Stromal cell of bone marrow (primary cell): ENCODE measurements at regions not wholly inside any gene's neighbourhood (a gene's known extent, or its start where the extent isn't known, plus 50 kb on each side); places are given as distances from the start of the nearest gene placed in this dataset.
"Not testable (repeated sequence)": the region's sequence is repeated elsewhere in the genome, so short reads cannot be mapped to it uniquely, and the experiment has no call there.

Experiments
- DNase-seq: peaks from one replicate; pipeline ENCODE4 v3.0.0-alpha.2; 2012; ENCODE audit warnings: low read depth

DNA sequence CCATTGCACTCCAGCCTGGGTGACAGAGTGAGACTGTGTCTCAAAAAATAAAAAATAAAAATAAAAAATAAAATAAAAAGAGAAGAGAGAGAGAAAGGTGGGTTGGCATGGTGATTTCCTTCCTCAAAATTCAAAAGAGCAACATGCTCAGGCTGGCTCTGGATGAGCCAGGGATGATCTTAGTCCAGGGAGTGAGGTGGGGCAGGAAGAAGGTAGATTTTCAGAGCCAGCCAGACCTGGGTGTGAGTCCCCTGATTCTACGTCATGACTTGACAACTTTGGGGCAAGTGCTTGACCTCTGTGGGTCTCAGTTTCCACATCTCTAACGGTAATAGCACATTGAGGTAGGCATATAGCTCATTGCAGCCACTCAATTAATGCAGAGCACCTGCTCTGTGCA lies 109.4 kb upstream of the CTBP2 start:
- DNase-seq: no peak

- DNase-seq: no peak
These were observed 106.6 kb upstream of the CTBP2 start for GRCh38 chr10:125266966-125267365.

- no peak for DNase-seq
These were observed 106.2 kb upstream of the CTBP2 start for GRCh38 chr10:125266541-125266940.

GRCh38 chr10:125265579-125265955 lies 105.2 kb upstream of the CTBP2 start:
- DNase-seq: no peak

GRCh38 chr10:125264757-125265578 lies 104.6 kb upstream of the CTBP2 start:
- DNase-seq: no peak

DNA sequence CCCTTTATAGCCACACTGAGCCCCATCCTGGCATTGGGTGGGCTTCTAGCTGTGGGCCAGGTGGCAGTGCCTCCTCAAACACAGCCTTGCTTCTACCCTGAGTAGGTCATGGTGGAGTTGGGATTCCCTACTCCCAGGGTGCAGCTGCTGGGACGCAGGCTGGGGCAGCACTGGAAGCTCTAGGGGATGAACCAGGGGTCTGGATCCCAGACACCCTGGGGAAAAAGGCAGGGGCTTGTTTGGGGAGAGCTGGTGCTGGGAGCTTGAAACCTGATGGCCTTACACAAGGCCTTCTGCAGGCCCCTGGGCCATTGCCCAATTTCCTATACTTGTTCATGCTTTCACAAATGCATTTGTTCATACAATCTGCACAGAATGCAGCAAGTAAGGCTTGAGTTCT lies 103.7 kb upstream of the CTBP2 start:
- DNase-seq: no peak

DNA sequence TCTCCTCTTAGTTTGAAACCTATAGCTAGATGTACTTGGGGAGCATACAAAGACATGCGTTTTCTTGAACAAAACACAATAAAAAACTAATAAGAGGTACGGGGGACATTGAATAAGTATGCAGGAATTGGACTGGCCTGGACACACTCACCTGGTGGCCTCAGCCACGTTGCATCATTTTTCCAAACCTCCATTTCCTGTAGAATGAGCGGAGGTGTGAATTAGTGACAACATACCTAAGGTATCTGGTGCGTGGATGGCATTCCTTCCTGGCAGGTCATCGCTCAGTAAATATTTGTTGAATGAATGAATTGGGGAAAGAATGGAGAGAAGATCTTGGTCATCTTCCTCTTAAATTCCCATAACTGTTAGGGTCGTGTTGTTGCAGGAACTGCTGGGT lies 103.2 kb upstream of the CTBP2 start:
- DNase-seq: no peak

DNA sequence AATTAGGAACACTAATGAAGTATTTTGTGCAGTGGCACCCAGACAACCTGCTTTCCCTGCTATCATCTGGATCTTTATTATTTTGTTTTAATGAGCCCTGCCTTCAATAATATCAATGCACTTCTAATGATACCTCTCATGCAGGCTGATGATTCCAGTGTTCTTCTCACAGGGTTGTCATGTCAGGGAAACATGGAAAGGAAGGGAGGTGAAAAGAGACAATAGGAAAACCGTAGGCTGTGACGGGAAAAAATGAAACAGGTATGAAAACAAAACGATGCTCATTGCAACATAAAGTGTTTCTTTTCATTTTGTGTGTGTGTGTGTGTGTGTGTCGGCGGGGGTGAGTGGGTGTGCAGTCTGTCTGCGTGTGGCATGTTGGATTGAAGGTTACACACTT lies 102.6 kb upstream of the CTBP2 start:
- DNase-seq: no peak

DNA sequence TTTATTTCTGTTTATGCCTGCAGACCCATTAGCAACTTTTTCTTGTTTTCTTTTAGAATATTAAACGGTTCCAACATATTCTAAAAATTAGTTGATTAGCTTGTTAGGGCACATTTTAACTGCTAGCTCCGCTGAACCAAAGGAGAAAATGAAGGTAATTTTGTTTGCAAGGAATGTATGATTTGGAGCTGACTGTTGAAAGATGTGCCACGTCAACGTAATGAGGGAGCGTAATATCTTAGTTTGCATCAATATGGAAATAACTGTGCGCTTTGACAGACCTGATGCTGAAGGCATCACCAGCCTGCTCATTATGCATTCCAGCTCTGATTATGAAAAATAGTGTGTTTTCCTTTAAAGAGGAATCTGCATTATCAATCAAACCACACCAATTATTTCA lies 102.0 kb upstream of the CTBP2 start:
- no peak for DNase-seq

- DNase-seq: no peak
These were observed 101.3 kb upstream of the CTBP2 start for GRCh38 chr10:125261491-125262186.

DNA sequence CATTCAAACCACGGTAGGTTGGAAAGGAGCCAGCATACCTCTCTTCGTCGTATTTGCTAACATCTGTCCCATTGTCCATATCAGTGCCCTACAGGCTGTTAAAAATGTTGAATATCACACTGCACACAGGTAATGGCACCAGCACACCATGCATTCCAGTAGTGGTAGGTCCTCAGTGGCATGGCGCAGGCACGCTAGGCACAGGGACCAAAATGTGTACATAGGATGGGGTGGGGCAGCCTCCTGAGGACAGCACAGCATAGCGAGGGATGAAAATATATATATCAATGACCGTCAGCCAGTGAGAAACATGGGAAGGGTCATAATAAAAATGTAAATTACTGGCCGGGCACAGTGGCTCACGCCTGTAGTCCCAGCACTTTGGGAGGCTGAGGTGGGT lies 99.9 kb upstream of the CTBP2 start:
- DNase-seq: no peak

GRCh38 chr10:125259651-125260050 lies 99.3 kb upstream of the CTBP2 start:
- DNase-seq: no peak

DNA sequence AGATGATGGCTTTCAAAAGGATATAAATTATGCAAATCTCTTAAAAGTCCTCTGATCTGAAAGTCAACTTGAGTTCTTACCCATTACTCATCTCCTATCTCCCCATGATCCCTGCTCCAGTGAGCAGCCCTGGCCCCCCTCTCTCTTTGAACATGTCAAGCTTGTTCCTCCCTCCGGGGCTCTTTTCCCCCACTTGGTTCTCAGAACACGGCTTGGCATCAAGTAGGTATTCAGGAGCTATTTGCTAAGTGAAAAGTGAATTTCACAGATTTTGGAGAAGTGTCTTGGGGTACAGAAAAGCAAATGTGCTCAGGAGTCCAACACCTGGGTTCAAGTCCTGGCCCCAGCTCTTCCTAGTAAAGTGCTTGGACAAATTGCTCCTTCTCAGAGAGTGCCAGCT lies 98.3 kb upstream of the CTBP2 start:
- no peak for DNase-seq

GRCh38 chr10:125257521-125258108 lies 97.3 kb upstream of the CTBP2 start:
- no peak for DNase-seq

- no peak for DNase-seq
These were observed 95.7 kb upstream of the CTBP2 start for GRCh38 chr10:125256026-125256425.

DNA sequence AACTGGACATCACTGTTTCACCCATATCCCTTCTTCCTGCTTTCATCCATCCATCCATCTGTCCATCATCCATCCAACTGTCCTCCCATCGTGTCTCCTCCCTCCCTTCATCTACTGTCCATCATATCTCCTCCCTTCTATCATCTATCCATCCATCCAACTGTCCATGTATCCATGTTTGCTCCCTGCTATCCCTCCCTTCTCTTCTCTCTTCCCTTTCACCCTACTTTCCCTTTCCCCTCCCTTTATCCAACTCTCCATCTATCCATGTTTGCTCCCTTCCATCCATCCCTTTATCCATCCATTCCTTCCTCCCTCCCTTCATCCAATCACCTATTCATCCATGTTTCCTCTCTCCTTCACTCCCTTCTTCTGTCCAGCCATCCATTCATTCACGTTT lies 92.6 kb upstream of the CTBP2 start:
- no peak for DNase-seq

DNA sequence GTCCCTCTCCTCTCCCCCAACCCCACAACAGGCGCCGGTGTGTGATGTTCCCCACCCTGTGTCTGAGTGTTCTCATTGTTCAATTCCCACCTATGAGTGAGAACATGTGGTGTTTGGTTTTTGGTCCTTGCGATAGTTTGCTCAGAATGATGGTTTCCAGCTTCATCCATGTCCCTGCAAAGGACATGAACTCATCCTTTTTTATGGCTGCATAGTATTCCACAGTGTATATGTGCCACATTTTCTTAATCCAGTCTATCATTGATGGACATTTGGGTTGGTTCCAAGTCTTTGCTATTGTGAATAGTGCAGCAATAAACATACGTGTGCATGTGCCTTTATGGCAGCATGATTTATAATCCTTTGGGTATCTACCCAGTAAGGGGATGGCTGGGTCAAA lies 90.5 kb upstream of the CTBP2 start:
- not testable (repeated sequence) for DNase-seq

- DNase-seq: no peak
These were observed 89.6 kb upstream of the CTBP2 start for GRCh38 chr10:125249948-125250347.

DNA sequence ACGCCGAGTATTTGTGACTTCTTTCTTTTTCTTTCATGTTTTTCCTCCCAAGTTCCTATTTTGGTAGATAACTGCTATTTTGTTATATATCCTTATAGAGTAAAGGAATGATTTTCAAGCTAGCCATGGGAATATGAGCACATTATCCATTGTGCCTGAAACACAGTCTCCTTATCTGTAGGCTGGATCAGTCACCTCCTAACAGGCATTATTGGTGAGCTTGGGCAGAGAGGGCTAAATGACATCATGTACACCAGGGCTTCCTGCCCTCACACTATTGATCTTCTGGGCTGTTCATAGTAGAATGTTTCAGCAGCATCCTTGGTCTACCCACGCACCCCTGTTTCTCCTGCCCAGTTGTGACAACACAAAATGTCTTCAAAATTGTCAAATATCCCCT lies 88.1 kb upstream of the CTBP2 start:
- no peak for DNase-seq

GRCh38 chr10:125247576-125247975 lies 87.2 kb upstream of the CTBP2 start:
- DNase-seq: no peak

DNA sequence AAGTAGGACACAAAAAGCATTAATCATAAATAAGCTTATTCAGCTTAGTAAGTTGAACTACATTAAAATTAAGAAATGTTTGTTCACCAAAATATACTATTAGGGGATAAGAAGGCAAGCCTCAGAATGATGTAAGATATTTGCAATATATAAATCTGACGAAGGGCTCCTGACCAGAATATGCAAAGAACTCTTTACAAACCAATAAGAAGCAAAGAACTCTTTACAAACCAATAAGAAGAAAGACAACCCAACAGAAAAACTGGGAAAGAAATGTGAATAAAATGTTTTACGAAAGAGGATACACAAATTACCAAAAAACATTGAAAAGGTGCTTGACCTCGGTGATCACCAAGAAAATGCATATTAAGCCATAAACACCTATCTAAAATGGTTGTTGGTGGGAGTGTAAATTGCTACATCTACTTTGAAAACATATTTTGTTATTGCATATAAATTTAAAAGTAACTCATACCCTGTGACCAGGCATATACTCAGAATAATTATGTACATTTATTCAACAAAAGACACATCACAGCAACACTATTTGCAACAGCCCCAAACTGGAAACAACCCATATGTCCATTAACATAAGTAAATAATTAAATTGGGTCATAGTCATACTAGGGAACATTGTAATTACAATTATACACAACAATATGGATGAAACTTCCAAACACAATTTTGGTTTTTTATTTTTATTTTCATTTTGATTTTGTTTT lies 83.3 kb upstream of the CTBP2 start:
- DNase-seq: no peak

GRCh38 chr10:125238682-125239081 lies 78.3 kb upstream of the CTBP2 start:
- DNase-seq: no peak

DNA sequence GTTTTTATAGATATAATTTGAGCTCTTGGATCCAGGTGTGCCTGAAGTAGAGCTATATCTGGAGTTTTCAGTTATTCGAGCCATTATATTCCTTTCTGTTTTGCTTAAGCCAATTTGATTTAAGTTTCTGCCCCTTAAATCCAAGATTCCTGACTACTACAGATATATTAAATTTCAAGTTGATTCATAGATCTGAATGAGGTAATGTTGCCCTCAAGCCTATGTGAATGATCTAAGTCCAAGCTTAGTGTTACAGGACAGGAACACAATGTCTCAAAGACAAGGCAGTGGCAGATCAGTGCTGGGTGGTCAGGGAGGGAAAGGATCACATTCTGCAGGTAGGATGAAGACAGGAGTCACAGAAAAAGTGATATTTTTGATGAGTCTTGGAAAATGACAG lies 75.7 kb upstream of the CTBP2 start:
- no peak for DNase-seq
